DOHH2 (cell line): ENCODE measurements at regions not wholly inside any gene's neighbourhood (a gene's known extent, or its start where the extent isn't known, plus 50 kb on each side); places are given as distances from the start of the nearest gene placed in this dataset.

ENCODE experiments used
- H3F3A ChIP-seq: fragments of 200-600 bp; sonication (generic), shearing (Covaris generic); 2 replicates; pipeline ENCODE4 v1.6.0; 2016; ENCODE audit warnings: antibody characterized with exemption, mild to moderate bottlenecking; ENCODE audit not compliant: control insufficient read depth, insufficient read depth
- H3K27ac ChIP-seq: fragments of 200-600 bp; sonication (generic); 2 replicates; pipeline ENCODE4 v1.5.1; 2014; ENCODE audit warnings: low read depth, mild to moderate bottlenecking, low read length, moderate library complexity
- H3K27me3 ChIP-seq: fragments of 200-600 bp; sonication (generic); 2 replicates; pipeline ENCODE4 v1.6.1; 2014; ENCODE audit warnings: mild to moderate bottlenecking, low read length, mixed read lengths; ENCODE audit not compliant: control insufficient read depth
- H3K36me3 ChIP-seq: fragments of 200-600 bp; sonication (generic); 2 replicates; pipeline ENCODE4 v1.6.1; 2014; ENCODE audit warnings: mild to moderate bottlenecking, low read length, moderate library complexity, mixed read lengths; ENCODE audit not compliant: control insufficient read depth
- H3K4me1 ChIP-seq: fragments of 200-600 bp; sonication (generic); 2 replicates; pipeline ENCODE4 v1.6.1; 2014; ENCODE audit warnings: mild to moderate bottlenecking, low read length, mixed read lengths; ENCODE audit not compliant: control insufficient read depth
- H3K4me2 ChIP-seq: fragments of 200-600 bp; sonication (generic); 2 replicates; pipeline ENCODE4 v1.6.0; 2014; ENCODE audit warnings: mild to moderate bottlenecking, low read length, moderate library complexity
- H3K4me3 ChIP-seq: fragments of 200-600 bp; sonication (generic); 2 replicates; pipeline ENCODE4 v1.5.1; 2014; ENCODE audit warnings: mild to moderate bottlenecking, low read length, mixed read lengths
- H3K79me2 ChIP-seq: fragments of 200-600 bp; sonication (generic); 2 replicates; pipeline ENCODE4 v1.6.1; 2014; ENCODE audit warnings: mild to moderate bottlenecking, low read length, mixed read lengths; ENCODE audit not compliant: control insufficient read depth
- H3K9me2 ChIP-seq: fragments of 200-600 bp; sonication (generic); replicated peaks from 2 replicates; pipeline ENCODE4 v1.6.1; 2014; ENCODE audit warnings: mild to moderate bottlenecking, low read length, mixed read lengths; ENCODE audit not compliant: control insufficient read depth
- H3K9me3 ChIP-seq: fragments of 200-600 bp; sonication (generic); 2 replicates; pipeline ENCODE4 v1.6.1; 2014; ENCODE audit warnings: antibody characterized with exemption, low read length, mixed read lengths; ENCODE audit not compliant: control insufficient read depth, insufficient read depth
- H4K20me1 ChIP-seq: fragments of 200-600 bp; sonication (generic); 2 replicates; pipeline ENCODE4 v1.6.0; 2014; ENCODE audit warnings: low read depth, mild to moderate bottlenecking, antibody characterized with exemption, low read length, moderate library complexity; ENCODE audit not compliant: control insufficient read depth, insufficient read depth
- CTCF ChIP-seq: fragments of 200-600 bp; sonication (generic); IDR thresholded peaks from one replicate; pipeline ENCODE4 v1.5.1; 2014; ENCODE audit warnings: antibody characterized with exemption, mild to moderate bottlenecking, low read depth, low read length; ENCODE audit not compliant: poor library complexity, severe bottlenecking
- EZH2phosphoT487 ChIP-seq: fragments of 200-600 bp; sonication (generic); IDR thresholded peaks from 2 replicates; pipeline ENCODE4 v1.6.1; 2017; ENCODE audit warnings: borderline replicate concordance, mild to moderate bottlenecking, antibody characterized with exemption, low read length, moderate library complexity, mixed read lengths

GRCh38 chr5:74310997-74311930 lies 329.3 kb downstream of the ENC1 start:
- no peak overlapping the region for H3K4me2 ChIP-seq
- TF ChIP-seq EZH2phosphoT487, result no peak
- no peak for TF ChIP-seq CTCF
- H3K4me1 ChIP-seq, result no peaks in the 10 kb centered on the region
- no peak overlapping the region for H3K4me3 ChIP-seq
- H3K9me2 ChIP-seq, result no peaks in the 10 kb centered on the region
- H4K20me1 ChIP-seq, result no peaks in the 10 kb centered on the region
- H3F3A ChIP-seq, result no peaks in the 10 kb centered on the region
- H3K9me3 ChIP-seq, result no peaks in the 10 kb centered on the region
- no peaks in the 10 kb centered on the region for H3K27me3 ChIP-seq
- no peaks in the 10 kb centered on the region for H3K79me2 ChIP-seq
- H3K36me3 ChIP-seq, result no peaks in the 10 kb centered on the region
- H3K27ac ChIP-seq, result no peak overlapping the region

GRCh38 chr5:74310386-74310785 lies 330.1 kb downstream of the ENC1 start:
- Histone ChIP-seq H3K4me1 (no peaks in the 10 kb centered on the region), H3K4me2 (no peak overlapping the region), H3F3A (no peaks in the 10 kb centered on the region), H3K4me3 (no peak overlapping the region), H4K20me1 (no peaks in the 10 kb centered on the region), H3K27ac (no peak overlapping the region), H3K79me2 (no peaks in the 10 kb centered on the region), H3K9me2 (no peaks in the 10 kb centered on the region), H3K27me3 (no peaks in the 10 kb centered on the region), H3K36me3 (no peaks in the 10 kb centered on the region), H3K9me3 (no peaks in the 10 kb centered on the region)
- TF ChIP-seq EZH2phosphoT487, result no peak
- no peak for TF ChIP-seq CTCF

- Histone ChIP-seq H3K4me2 (no peak overlapping the region), H4K20me1 (no peaks in the 10 kb centered on the region), H3K79me2 (no peaks in the 10 kb centered on the region), H3F3A (no peaks in the 10 kb centered on the region), H3K36me3 (no peaks in the 10 kb centered on the region), H3K27me3 (no peaks in the 10 kb centered on the region), H3K27ac (no peak overlapping the region), H3K9me3 (no peaks in the 10 kb centered on the region), H3K4me3 (no peak overlapping the region), H3K4me1 (no peaks in the 10 kb centered on the region), H3K9me2 (no peaks in the 10 kb centered on the region)
- no peak for TF ChIP-seq EZH2phosphoT487
- no peak for TF ChIP-seq CTCF
These were observed 331.5 kb downstream of the ENC1 start for GRCh38 chr5:74309050-74309449.
